IPS-15b (cell line): ENCODE measurements at regions not wholly inside any gene's neighbourhood (a gene's known extent, or its start where the extent isn't known, plus 50 kb on each side); places are given as distances from the start of the nearest gene placed in this dataset.

Source experiments
- H3K27me3 ChIP-seq: one replicate; pipeline ENCODE4 v1.6.1; 2013; ENCODE audit warnings: low read length; ENCODE audit not compliant: control insufficient read depth, insufficient read depth
- H3K36me3 ChIP-seq: one replicate; pipeline ENCODE4 v1.6.1; 2013; ENCODE audit warnings: low read length; ENCODE audit not compliant: control insufficient read depth, insufficient read depth
- H3K4me1 ChIP-seq: one replicate; pipeline ENCODE4 v1.6.1; 2013; ENCODE audit warnings: mild to moderate bottlenecking, low read length; ENCODE audit not compliant: control insufficient read depth, insufficient read depth
- H3K4me3 ChIP-seq: one replicate; pipeline ENCODE4 v1.5.1; 2013; ENCODE audit warnings: low read depth, low read length
- H3K9ac ChIP-seq: one replicate; pipeline ENCODE4 v1.6.1; 2013; ENCODE audit warnings: low read depth, mild to moderate bottlenecking, low read length
- H3K9me3 ChIP-seq: one replicate; pipeline ENCODE4 v1.6.1; 2013; ENCODE audit warnings: mild to moderate bottlenecking, low read length; ENCODE audit not compliant: control insufficient read depth, insufficient read depth

GRCh38 chr9:82682431-82682830, 380.5 kb downstream of the RASEF start:
- no peaks in the 10 kb centered on the region for H3K36me3 ChIP-seq
- H3K4me3 ChIP-seq, result no peak overlapping the region
- no peaks in the 10 kb centered on the region for H3K4me1 ChIP-seq
- no peak overlapping the region for H3K9ac ChIP-seq
- H3K9me3 ChIP-seq, result no peaks in the 10 kb centered on the region
- no peaks in the 10 kb centered on the region for H3K27me3 ChIP-seq

- no peak overlapping the region for H3K9ac ChIP-seq
- no peak overlapping the region for H3K4me3 ChIP-seq
- H3K9me3 ChIP-seq, result no peaks in the 10 kb centered on the region
- H3K4me1 ChIP-seq, result no peaks in the 10 kb centered on the region
- H3K36me3 ChIP-seq, result no peaks in the 10 kb centered on the region
- no peaks in the 10 kb centered on the region for H3K27me3 ChIP-seq
Observed at GRCh38 chr9:82695704-82696103, 367.2 kb downstream of the RASEF start.

- no peaks in the 10 kb centered on the region for H3K9me3 ChIP-seq
- H3K27me3 ChIP-seq, result no peaks in the 10 kb centered on the region
- H3K36me3 ChIP-seq, result no peaks in the 10 kb centered on the region
- H3K4me1 ChIP-seq, result peaks cover 8% of the 10 kb centered on the region
- no peak overlapping the region for H3K4me3 ChIP-seq
- no peak overlapping the region for H3K9ac ChIP-seq
Observed at GRCh38 chr9:82706786-82707185, 356.2 kb downstream of the RASEF start.

GRCh38 chr9:82716821-82717220, 346.1 kb downstream of the RASEF start:
- Histone ChIP-seq H3K4me3 (no peak overlapping the region), H3K27me3 (no peaks in the 10 kb centered on the region), H3K9ac (no peak overlapping the region), H3K4me1 (no peaks in the 10 kb centered on the region), H3K9me3 (no peaks in the 10 kb centered on the region), H3K36me3 (no peaks in the 10 kb centered on the region)

- no peaks in the 10 kb centered on the region for H3K9me3 ChIP-seq
- no peaks in the 10 kb centered on the region for H3K27me3 ChIP-seq
- H3K36me3 ChIP-seq, result no peaks in the 10 kb centered on the region
- H3K9ac ChIP-seq, result no peak overlapping the region
- no peak overlapping the region for H3K4me3 ChIP-seq
- no peaks in the 10 kb centered on the region for H3K4me1 ChIP-seq
Observed at GRCh38 chr9:82720515-82720914, 342.4 kb downstream of the RASEF start.

GRCh38 chr9:82721593-82721992, 341.3 kb downstream of the RASEF start:
- H3K27me3 ChIP-seq, result no peaks in the 10 kb centered on the region
- H3K4me3 ChIP-seq, result no peak overlapping the region
- no peaks in the 10 kb centered on the region for H3K4me1 ChIP-seq
- H3K36me3 ChIP-seq, result no peaks in the 10 kb centered on the region
- no peaks in the 10 kb centered on the region for H3K9me3 ChIP-seq
- no peak overlapping the region for H3K9ac ChIP-seq

- Histone ChIP-seq H3K4me3 (no peak overlapping the region), H3K27me3 (no peaks in the 10 kb centered on the region), H3K4me1 (no peaks in the 10 kb centered on the region), H3K9ac (no peak overlapping the region), H3K9me3 (no peaks in the 10 kb centered on the region), H3K36me3 (no peaks in the 10 kb centered on the region)
Observed at GRCh38 chr9:82722051-82722450, 340.9 kb downstream of the RASEF start.

GRCh38 chr9:82722561-82722960, 340.4 kb downstream of the RASEF start:
- H3K36me3 ChIP-seq, result no peaks in the 10 kb centered on the region
- H3K4me3 ChIP-seq, result no peak overlapping the region
- H3K9ac ChIP-seq, result no peak overlapping the region
- no peaks in the 10 kb centered on the region for H3K4me1 ChIP-seq
- no peaks in the 10 kb centered on the region for H3K9me3 ChIP-seq
- H3K27me3 ChIP-seq, result no peaks in the 10 kb centered on the region

- Histone ChIP-seq H3K4me3 (no peak overlapping the region), H3K9ac (no peak overlapping the region), H3K36me3 (no peaks in the 10 kb centered on the region), H3K4me1 (peaks cover 9% of the 10 kb centered on the region), H3K9me3 (no peaks in the 10 kb centered on the region), H3K27me3 (no peaks in the 10 kb centered on the region)
Observed at GRCh38 chr9:82726424-82727276, 336.3 kb downstream of the RASEF start.

GRCh38 chr9:82729141-82729540, 333.8 kb downstream of the RASEF start:
- Histone ChIP-seq H3K27me3 (no peaks in the 10 kb centered on the region), H3K4me1 (peaks cover 9% of the 10 kb centered on the region), H3K4me3 (no peak overlapping the region), H3K9me3 (no peaks in the 10 kb centered on the region), H3K36me3 (no peaks in the 10 kb centered on the region), H3K9ac (no peak overlapping the region)

- no peak overlapping the region for H3K4me3 ChIP-seq
- H3K27me3 ChIP-seq, result no peaks in the 10 kb centered on the region
- H3K4me1 ChIP-seq, result peaks cover 10% of the 10 kb centered on the region
- no peak overlapping the region for H3K9ac ChIP-seq
- H3K9me3 ChIP-seq, result no peaks in the 10 kb centered on the region
- H3K36me3 ChIP-seq, result no peaks in the 10 kb centered on the region
Observed at GRCh38 chr9:82729991-82730589, 332.9 kb downstream of the RASEF start.

- Histone ChIP-seq H3K4me1 (peaks cover 22% of the 10 kb centered on the region), H3K4me3 (no peak overlapping the region)
Observed at GRCh38 chr9:82732928-82733327, 330.0 kb downstream of the RASEF start.

More at GRCh38 chr9:82732928-82733327, 330.0 kb downstream of the RASEF start:
- H3K36me3 ChIP-seq, result no peaks in the 10 kb centered on the region
- no peaks in the 10 kb centered on the region for H3K9me3 ChIP-seq
- H3K27me3 ChIP-seq, result no peaks in the 10 kb centered on the region
- no peak overlapping the region for H3K9ac ChIP-seq
